Left lung (tissue), 4 donors: ENCODE measurements at regions not wholly inside any gene's neighbourhood (a gene's known extent, or its start where the extent isn't known, plus 50 kb on each side); places are given as distances from the start of the nearest gene placed in this dataset.

Experiments used
- ATAC-seq: fragments of 200-7000 bp; cut with Tn5 transposase; one replicate; pipeline ENCODE4 v1.9.1; 2020; ENCODE audit warnings: moderate library complexity
- DNase-seq, 4 donors: peaks; one replicate each; pipeline ENCODE4 v3.0.0-alpha.2; 2013 to 2020
- H3K27ac ChIP-seq, 2 donors: fragments of 200-600 bp; sonication (generic) in 1 of 2; one replicate each; pipeline versions ENCODE4 v1.5.0 to v1.8.0; 2020 to 2021
- H3K27me3 ChIP-seq, 2 donors: fragments of 200-600 bp; sonication (generic) in 1 of 2; one replicate each; pipeline versions ENCODE4 v1.5.0 to v1.8.0; 2020 to 2021
- H3K36me3 ChIP-seq, 2 donors: fragments of 200-600 bp; sonication (generic) in 1 of 2; one replicate each; pipeline versions ENCODE4 v1.5.0 to v1.8.0; 2020 to 2021
- H3K4me1 ChIP-seq, 2 donors: fragments of 200-600 bp; one replicate each; pipeline ENCODE4 v1.8.0; 2021
- H3K4me3 ChIP-seq, 2 donors: fragments of 200-600 bp; sonication (generic) in 1 of 2; one replicate each; pipeline versions ENCODE4 v1.5.0 to v1.8.0; 2020 to 2021; ENCODE audit warnings: mild to moderate bottlenecking in 1 of 2
- H3K9me3 ChIP-seq, 2 donors: fragments of 200-600 bp; sonication (generic) in 1 of 2; one replicate each; pipeline versions ENCODE4 v1.5.0 to v1.8.0; 2020 to 2021
- intact Hi-C, 2 donors: fragments of 100-400 bp; cut with DNase I; formaldehyde crosslinking; loops; one replicate each; pipeline versions ENCODE4 v1.11.2 to v1.14.2; 2022
- TF ChIP-seq, protein P1 (sequence below), 2 donors: fragments of 200-600 bp; sonication (generic) in 1 of 2; IDR thresholded peaks; one replicate each; pipeline versions ENCODE4 v1.5.0 to v1.8.0; 2021; ENCODE audit warnings: antibody characterized with exemption in 2 of 2
- donor health status: DM: no; HTN: yes; CAD: no.
- donor health status: DM: no; HTN: no; CAD: no.

DNA sequence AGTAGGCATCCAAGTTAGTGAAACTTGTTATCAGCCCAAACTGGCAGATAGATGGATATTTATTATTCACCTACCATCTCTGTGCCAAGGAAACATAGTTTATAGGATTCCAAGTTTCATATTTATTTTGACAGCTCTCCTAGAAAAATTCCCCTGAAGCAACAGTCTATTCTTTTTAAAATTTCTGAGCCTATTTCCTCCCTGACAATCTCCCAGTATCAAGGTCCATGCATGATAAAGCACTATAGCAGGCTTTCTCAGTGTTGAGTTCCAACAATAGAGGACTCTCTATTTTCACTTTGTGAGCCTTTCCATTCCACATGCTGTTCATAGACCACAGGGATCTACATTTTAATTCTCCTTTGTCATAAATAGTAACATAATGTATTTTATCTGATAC, 312.6 kb downstream of the SLITRK6 start:
- Histone ChIP-seq H3K27me3 (no peaks in the 10 kb centered on the region), H3K4me3 (no peak overlapping the region), H3K36me3 (no peaks in the 10 kb centered on the region), H3K9me3 (peaks cover 0 to 1% of the 10 kb centered on the region in 2 donors), H3K27ac (no peak overlapping the region), H3K4me1 (no peaks in the 10 kb centered on the region)
- TF ChIP-seq, protein P1, sequence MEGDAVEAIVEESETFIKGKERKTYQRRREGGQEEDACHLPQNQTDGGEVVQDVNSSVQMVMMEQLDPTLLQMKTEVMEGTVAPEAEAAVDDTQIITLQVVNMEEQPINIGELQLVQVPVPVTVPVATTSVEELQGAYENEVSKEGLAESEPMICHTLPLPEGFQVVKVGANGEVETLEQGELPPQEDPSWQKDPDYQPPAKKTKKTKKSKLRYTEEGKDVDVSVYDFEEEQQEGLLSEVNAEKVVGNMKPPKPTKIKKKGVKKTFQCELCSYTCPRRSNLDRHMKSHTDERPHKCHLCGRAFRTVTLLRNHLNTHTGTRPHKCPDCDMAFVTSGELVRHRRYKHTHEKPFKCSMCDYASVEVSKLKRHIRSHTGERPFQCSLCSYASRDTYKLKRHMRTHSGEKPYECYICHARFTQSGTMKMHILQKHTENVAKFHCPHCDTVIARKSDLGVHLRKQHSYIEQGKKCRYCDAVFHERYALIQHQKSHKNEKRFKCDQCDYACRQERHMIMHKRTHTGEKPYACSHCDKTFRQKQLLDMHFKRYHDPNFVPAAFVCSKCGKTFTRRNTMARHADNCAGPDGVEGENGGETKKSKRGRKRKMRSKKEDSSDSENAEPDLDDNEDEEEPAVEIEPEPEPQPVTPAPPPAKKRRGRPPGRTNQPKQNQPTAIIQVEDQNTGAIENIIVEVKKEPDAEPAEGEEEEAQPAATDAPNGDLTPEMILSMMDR (IDR thresholded peaks at IDR 0.05): no peak
- no peak for DNase-seq
- no peak for ATAC-seq
- intact Hi-C loops: no loop called here

DNA sequence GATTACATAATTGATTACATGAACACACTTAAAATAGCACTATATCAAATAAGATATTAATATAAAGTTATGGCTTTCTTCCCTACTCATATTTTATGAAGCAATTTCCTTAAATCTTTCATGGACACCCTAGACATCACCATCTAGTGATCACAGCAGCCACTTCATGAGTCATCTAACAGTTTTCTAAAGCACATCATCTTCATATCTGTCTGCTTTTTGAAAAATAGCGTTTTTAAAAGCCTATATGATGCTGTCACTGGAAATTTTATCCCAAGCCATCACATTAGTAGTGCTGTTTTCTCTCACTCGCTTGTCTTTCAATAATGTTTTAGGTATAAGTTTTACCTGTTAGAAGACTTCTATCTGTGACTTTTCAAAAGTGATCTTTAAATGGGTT, 326.1 kb downstream of the SLITRK6 start:
- no peaks in the 10 kb centered on the region for H3K9me3 ChIP-seq
- no peaks in the 10 kb centered on the region for H3K4me1 ChIP-seq
- TF ChIP-seq, protein P1 (IDR thresholded peaks at IDR 0.05): no peak
- DNase-seq (no peak), ATAC-seq (no peak)
- H3K36me3 ChIP-seq: no peaks in the 10 kb centered on the region
- intact Hi-C loops: no loop called here
- no peaks in the 10 kb centered on the region for H3K27me3 ChIP-seq
- H3K4me3 ChIP-seq: no peak overlapping the region
- H3K27ac ChIP-seq: no peak overlapping the region

DNA sequence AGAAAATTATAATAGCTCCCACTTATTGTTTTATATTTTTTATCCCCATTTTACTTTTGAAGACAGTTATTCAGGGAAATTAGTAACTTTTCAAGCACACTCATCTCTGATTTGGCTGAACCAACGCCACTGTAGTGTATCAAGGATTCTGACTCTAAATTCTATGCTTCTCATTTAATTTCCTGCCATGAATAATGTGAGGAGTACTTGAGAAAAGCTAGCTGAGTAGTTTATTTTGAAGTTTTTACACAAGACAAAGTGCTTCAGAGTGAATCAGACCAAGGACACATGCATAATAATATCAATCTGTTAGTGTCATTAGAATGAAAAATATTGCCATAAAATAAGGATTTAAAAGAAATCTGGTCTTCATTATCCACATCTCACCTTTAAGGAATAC, 329.9 kb downstream of the SLITRK6 start:
- H3K4me3 ChIP-seq: no peak overlapping the region
- H3K36me3 ChIP-seq: no peaks in the 10 kb centered on the region
- no peaks in the 10 kb centered on the region for H3K27me3 ChIP-seq
- no peak overlapping the region for H3K27ac ChIP-seq
- DNase-seq: no peak
- H3K4me1 ChIP-seq: no peaks in the 10 kb centered on the region
- ATAC-seq: no peak
- H3K9me3 ChIP-seq: no peaks in the 10 kb centered on the region
- intact Hi-C loops: no loop called here
- TF ChIP-seq, protein P1 (IDR thresholded peaks at IDR 0.05): no peak

DNA sequence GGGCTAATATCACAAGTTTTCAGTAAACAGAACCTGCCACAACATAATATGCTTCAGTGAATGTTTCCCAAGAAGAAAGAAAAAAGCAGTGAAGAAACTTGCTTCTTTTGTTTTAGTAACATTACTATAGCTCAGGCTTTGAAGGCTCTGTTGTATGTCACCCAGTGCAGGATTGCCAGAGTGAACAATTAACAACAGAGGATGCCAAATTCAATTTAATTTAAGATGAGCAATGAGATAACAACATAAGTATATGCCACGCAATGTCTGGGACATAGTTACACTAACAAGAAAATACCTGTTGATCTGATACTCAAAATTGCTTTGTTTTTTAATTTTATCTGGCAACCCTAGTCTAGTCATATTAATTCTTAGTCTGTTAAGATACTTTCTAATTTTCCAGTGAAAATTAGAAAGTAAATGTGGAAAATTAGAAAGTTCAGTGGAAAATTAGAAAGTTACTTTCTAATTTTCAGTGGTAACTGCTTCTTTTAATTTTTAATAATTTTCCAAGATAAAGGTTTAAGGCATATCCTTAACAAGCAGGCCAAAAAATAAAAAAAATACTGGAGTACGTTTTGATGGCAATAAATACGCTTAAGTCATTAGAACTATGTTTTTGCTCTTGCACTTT, 336.3 kb downstream of the SLITRK6 start:
- Histone ChIP-seq H3K27me3 (no peaks in the 10 kb centered on the region), H3K4me1 (no peaks in the 10 kb centered on the region), H3K4me3 (no peak overlapping the region), H3K36me3 (no peaks in the 10 kb centered on the region), H3K27ac (no peak overlapping the region), H3K9me3 (peaks cover 0 to 5% of the 10 kb centered on the region in 2 donors)
- ATAC-seq (no peak), DNase-seq (no peak)
- intact Hi-C loops: no loop called here
- TF ChIP-seq, protein P1 (IDR thresholded peaks at IDR 0.05): no peak

DNA sequence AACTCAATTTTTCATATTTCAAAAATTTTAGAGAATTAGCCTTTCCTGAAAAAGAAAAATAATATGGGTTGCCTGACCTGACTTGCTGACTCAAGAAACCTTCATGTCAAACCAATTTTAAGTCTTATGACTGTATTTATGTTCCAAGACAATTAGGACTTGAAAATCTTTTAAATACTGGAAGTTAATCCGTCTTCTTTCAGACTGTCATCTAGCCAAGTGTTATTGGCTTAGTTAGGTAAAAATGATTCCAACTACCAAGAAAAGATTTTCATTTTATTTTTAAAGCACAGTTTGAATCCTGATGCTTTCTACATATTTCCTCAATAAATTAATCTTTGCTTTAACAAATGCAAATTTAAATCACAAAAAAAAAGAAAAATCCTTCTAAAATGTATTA, 337.6 kb downstream of the SLITRK6 start:
- Histone ChIP-seq H3K36me3 (no peaks in the 10 kb centered on the region), H3K27me3 (no peaks in the 10 kb centered on the region), H3K9me3 (peaks cover 0 to 18% of the 10 kb centered on the region in 2 donors), H3K27ac (no peak overlapping the region), H3K4me1 (no peaks in the 10 kb centered on the region), H3K4me3 (no peak overlapping the region)
- ATAC-seq (no peak), DNase-seq (no peak)
- TF ChIP-seq, protein P1 (IDR thresholded peaks at IDR 0.05): no peak
- intact Hi-C loops: no loop called here
